ENCODE measurements at regions not wholly inside any gene's neighbourhood (a gene's known extent, or its start where the extent isn't known, plus 50 kb on each side); places are given as distances from the start of the nearest gene placed in this dataset.

- no peaks in the 10 kb centered on the region for H4K20me1 ChIP-seq (ENCODE audit: control insufficient read depth, extremely low read depth, insufficient read depth, low read length)
- no peak overlapping the region for H3K27ac ChIP-seq (ENCODE audit: control insufficient read depth, insufficient read depth, low read length)
- no peak overlapping the region for H3K4me2 ChIP-seq (ENCODE audit: control insufficient read depth, extremely low read depth, insufficient read depth, low read depth, low read length)
- no peak overlapping the region for H2AFZ ChIP-seq (ENCODE audit: control insufficient read depth, low read length)
- no peak overlapping the region for H3K9ac ChIP-seq (ENCODE audit: control insufficient read depth, extremely low read depth, insufficient read depth, low read length)
- DNase-seq (ENCODE audit: low read depth, low spot score) (no peak), FAIRE-seq (no peak)
- no peaks in the 10 kb centered on the region for H3K4me1 ChIP-seq (ENCODE audit: control insufficient read depth, extremely low read depth, insufficient read depth, low read length)
- no peaks in the 10 kb centered on the region for H3K36me3 ChIP-seq (ENCODE audit: control insufficient read depth in 2 of 2, extremely low read depth in 1 of 2, insufficient read depth in 2 of 2, low read length in 2 of 2)
- no peaks in the 10 kb centered on the region for H3K27me3 ChIP-seq (ENCODE audit: control insufficient read depth, extremely low read depth, insufficient read depth, low read length)
- H3K9me3 ChIP-seq (ENCODE audit: control insufficient read depth, low read depth, low read length): no peaks in the 10 kb centered on the region
- dilution Hi-C loops (cut with MboI; ENCODE audit: extremely low pct_ligation_motif_present, low sequenced_read_pairs): no loop called here
- H3K9me1 ChIP-seq (ENCODE audit: control insufficient read depth, extremely low read depth, insufficient read depth, low read length): no peaks in the 10 kb centered on the region
- TF ChIP-seq CTCF (optimal IDR thresholded peaks at IDR 0.05 in 1 of 3, IDR thresholded peaks at IDR 0.05 in 1 of 3, conservative IDR thresholded peaks at IDR 0.05 in 1 of 3; ENCODE audit: extremely low read depth in 1 of 3, insufficient read depth in 2 of 3, low read length in 3 of 3) (no peak), EZH2 (IDR thresholded peaks at IDR 0.05; ENCODE audit: low read length) (no peak)
- H3K4me3 ChIP-seq (ENCODE audit: control insufficient read depth in 2 of 3, extremely low read depth in 1 of 3, insufficient read depth in 2 of 3, low read depth in 1 of 3, low read length in 3 of 3): no peak overlapping the region
- no peaks in the 10 kb centered on the region for H3K79me2 ChIP-seq (ENCODE audit: control insufficient read depth, insufficient read depth, low read length)
These were observed 165.1 kb upstream of the MGAT4C start for GRCh38 chr12:86421333-86421732.

DNA sequence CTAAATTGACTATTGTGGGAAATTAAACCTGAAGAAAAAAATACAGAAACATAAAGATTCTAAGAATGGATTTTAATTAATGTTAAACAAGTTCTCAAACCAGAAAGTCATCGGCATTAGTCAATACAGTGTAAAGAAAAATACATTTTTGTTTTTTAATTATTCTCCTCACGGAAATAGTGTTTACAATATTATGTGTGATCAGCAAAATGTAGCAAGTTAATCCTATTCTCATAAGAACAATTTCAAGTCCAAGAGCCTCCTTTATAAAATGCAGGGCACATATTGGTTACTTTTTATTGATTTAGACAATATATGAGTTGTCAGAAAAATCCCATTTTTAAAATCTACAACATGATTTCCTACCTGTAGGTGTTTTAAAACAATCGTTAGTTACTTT lies 158.0 kb upstream of the MGAT4C start:
- FAIRE-seq (no peak), DNase-seq (ENCODE audit: low read depth, low spot score) (no peak)
- Histone ChIP-seq H3K9me3 (ENCODE audit: control insufficient read depth, low read depth, low read length) (no peaks in the 10 kb centered on the region), H4K20me1 (ENCODE audit: control insufficient read depth, extremely low read depth, insufficient read depth, low read length) (no peaks in the 10 kb centered on the region), H3K27ac (ENCODE audit: control insufficient read depth, insufficient read depth, low read length) (no peak overlapping the region), H3K79me2 (ENCODE audit: control insufficient read depth, insufficient read depth, low read length) (no peaks in the 10 kb centered on the region), H2AFZ (ENCODE audit: control insufficient read depth, low read length) (no peak overlapping the region), H3K4me1 (ENCODE audit: control insufficient read depth, extremely low read depth, insufficient read depth, low read length) (no peaks in the 10 kb centered on the region), H3K9me1 (ENCODE audit: control insufficient read depth, extremely low read depth, insufficient read depth, low read length) (no peaks in the 10 kb centered on the region), H3K27me3 (ENCODE audit: control insufficient read depth, extremely low read depth, insufficient read depth, low read length) (no peaks in the 10 kb centered on the region), H3K36me3 (ENCODE audit: control insufficient read depth in 2 of 2, extremely low read depth in 1 of 2, insufficient read depth in 2 of 2, low read length in 2 of 2) (no peaks in the 10 kb centered on the region), H3K9ac (ENCODE audit: control insufficient read depth, extremely low read depth, insufficient read depth, low read length) (no peak overlapping the region), H3K4me3 (ENCODE audit: control insufficient read depth in 2 of 3, extremely low read depth in 1 of 3, insufficient read depth in 2 of 3, low read depth in 1 of 3, low read length in 3 of 3) (no peak overlapping the region), H3K4me2 (ENCODE audit: control insufficient read depth, extremely low read depth, insufficient read depth, low read depth, low read length) (no peak overlapping the region)
- no peak for TF ChIP-seq CTCF (optimal IDR thresholded peaks at IDR 0.05 in 1 of 3, IDR thresholded peaks at IDR 0.05 in 1 of 3, conservative IDR thresholded peaks at IDR 0.05 in 1 of 3; ENCODE audit: extremely low read depth in 1 of 3, insufficient read depth in 2 of 3, low read length in 3 of 3)
- no peak for TF ChIP-seq EZH2 (IDR thresholded peaks at IDR 0.05; ENCODE audit: low read length)
- dilution Hi-C loops (cut with MboI; ENCODE audit: extremely low pct_ligation_motif_present, low sequenced_read_pairs): no loop called here

Data from keratinocyte (primary cell).